Right atrium auricular region (tissue), 2 donors: ENCODE measurements at regions not wholly inside any gene's neighbourhood (a gene's known extent, or its start where the extent isn't known, plus 50 kb on each side); places are given as distances from the start of the nearest gene placed in this dataset.
A peak's percentile ranks its signal among the peaks of the same experiment; 100 is the strongest.

ENCODE experiments used
- DNase-seq: peaks from one replicate; pipeline ENCODE4 v3.0.0-alpha.2; 2019; ENCODE audit warnings: low spot score
- H3K27ac ChIP-seq, 2 donors: fragments of 200-600 bp; sonication (generic); 1 replicate in 1 of 2; 2 replicates in 1 of 2; pipeline ENCODE4 v1.5.1; 2016 to 2019
- H3K27me3 ChIP-seq, 2 donors: fragments of 200-600 bp; sonication (generic); one replicate each; pipeline versions ENCODE4 v1.5.1 to v1.6.0; 2017 to 2019
- H3K36me3 ChIP-seq: fragments of 200-600 bp; sonication (generic); one replicate; pipeline ENCODE4 v1.5.1; 2016
- H3K4me1 ChIP-seq, 2 donors: fragments of 200-600 bp; sonication (generic); one replicate each; pipeline versions ENCODE4 v1.5.1 to v1.6.0; 2017 to 2019
- H3K4me3 ChIP-seq, 2 donors: fragments of 200-600 bp; sonication (generic); 1 replicate in 1 of 2; 2 replicates in 1 of 2; pipeline ENCODE4 v1.5.1; 2017 to 2019; ENCODE audit warnings: mild to moderate bottlenecking in 1 of 2, moderate library complexity in 1 of 2
- H3K9me3 ChIP-seq, 2 donors: fragments of 200-600 bp; sonication (generic); one replicate each; pipeline ENCODE4 v1.5.1; 2019
- TF ChIP-seq, protein P1 (sequence below), 2 donors: fragments of 200-600 bp; sonication (generic); IDR thresholded peaks; one replicate each; pipeline ENCODE4 v1.5.1; 2019; ENCODE audit warnings: antibody characterized with exemption in 2 of 2

GRCh38 chr2:174022431-174022830 is 57.3 kb upstream of the SP3 start:
- H3K9me3 ChIP-seq = no peaks in the 10 kb centered on the region
- H3K27me3 ChIP-seq = no peaks in the 10 kb centered on the region
- TF ChIP-seq, protein P1, sequence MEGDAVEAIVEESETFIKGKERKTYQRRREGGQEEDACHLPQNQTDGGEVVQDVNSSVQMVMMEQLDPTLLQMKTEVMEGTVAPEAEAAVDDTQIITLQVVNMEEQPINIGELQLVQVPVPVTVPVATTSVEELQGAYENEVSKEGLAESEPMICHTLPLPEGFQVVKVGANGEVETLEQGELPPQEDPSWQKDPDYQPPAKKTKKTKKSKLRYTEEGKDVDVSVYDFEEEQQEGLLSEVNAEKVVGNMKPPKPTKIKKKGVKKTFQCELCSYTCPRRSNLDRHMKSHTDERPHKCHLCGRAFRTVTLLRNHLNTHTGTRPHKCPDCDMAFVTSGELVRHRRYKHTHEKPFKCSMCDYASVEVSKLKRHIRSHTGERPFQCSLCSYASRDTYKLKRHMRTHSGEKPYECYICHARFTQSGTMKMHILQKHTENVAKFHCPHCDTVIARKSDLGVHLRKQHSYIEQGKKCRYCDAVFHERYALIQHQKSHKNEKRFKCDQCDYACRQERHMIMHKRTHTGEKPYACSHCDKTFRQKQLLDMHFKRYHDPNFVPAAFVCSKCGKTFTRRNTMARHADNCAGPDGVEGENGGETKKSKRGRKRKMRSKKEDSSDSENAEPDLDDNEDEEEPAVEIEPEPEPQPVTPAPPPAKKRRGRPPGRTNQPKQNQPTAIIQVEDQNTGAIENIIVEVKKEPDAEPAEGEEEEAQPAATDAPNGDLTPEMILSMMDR (IDR thresholded peaks at IDR 0.05) = no peak
- no peaks in the 10 kb centered on the region for H3K36me3 ChIP-seq
- no peak for DNase-seq
- peak overlapping the region in 1 of 2 donors; percentile 94 for H3K27ac ChIP-seq
- H3K4me1 ChIP-seq = peaks cover 0 to 43% of the 10 kb centered on the region in 2 donors
- no peak overlapping the region for H3K4me3 ChIP-seq

GRCh38 chr2:174020926-174021662 is 55.9 kb upstream of the SP3 start:
- H3K4me1 ChIP-seq = peaks cover 0 to 35% of the 10 kb centered on the region in 2 donors
- H3K27ac ChIP-seq = no peak overlapping the region
- DNase-seq = no peak
- no peaks in the 10 kb centered on the region for H3K9me3 ChIP-seq
- TF ChIP-seq, protein P1 (IDR thresholded peaks at IDR 0.05) = no peak
- no peak overlapping the region for H3K4me3 ChIP-seq
- no peaks in the 10 kb centered on the region for H3K27me3 ChIP-seq
- no peaks in the 10 kb centered on the region for H3K36me3 ChIP-seq

DNA sequence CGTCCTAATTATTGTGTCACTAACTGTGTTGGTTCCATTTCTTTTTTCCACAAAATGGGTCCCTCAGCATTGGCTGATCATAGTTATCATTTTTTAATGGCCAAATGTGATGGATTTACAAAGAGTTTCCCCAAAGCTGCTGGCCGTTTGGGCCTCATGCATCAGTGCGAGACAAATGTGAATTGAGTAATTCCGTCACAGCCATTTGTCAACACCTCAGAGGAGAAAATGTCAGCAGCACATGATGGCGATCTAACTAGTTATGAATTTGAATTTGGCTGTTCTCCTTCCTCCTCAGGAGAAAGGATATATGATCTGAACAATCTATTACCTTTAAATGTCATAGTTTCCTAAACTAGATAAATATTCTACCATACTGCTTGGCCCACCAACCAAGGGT is 54.9 kb upstream of the SP3 start:
- DNase-seq = no peak
- H3K4me1 ChIP-seq = peaks cover 0 to 28% of the 10 kb centered on the region in 2 donors
- no peaks in the 10 kb centered on the region for H3K9me3 ChIP-seq
- H3K4me3 ChIP-seq = no peak overlapping the region
- H3K36me3 ChIP-seq = no peaks in the 10 kb centered on the region
- no peak overlapping the region for H3K27ac ChIP-seq
- H3K27me3 ChIP-seq = no peaks in the 10 kb centered on the region
- TF ChIP-seq, protein P1 (IDR thresholded peaks at IDR 0.05) = no peak

DNA sequence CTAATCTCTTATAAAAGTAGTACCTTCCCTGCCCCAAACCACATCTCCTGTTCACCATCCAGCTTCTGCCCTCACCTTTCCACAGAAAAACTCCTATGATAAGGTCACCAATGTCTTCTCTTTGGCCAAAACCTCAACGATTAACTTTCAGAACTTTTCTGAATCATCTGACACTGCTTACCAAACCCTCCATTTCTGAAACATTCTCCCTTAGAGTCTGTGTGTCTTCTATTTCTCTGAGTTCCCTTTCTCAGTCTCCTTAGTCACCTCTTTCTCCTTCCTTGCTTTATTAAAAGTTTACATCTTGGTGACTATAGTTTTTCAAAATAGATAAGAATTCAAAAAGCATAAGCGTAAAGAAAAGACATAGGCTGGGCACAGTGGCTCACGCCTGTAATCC is 51.3 kb upstream of the SP3 start:
- H3K36me3 ChIP-seq = no peaks in the 10 kb centered on the region
- no peaks in the 10 kb centered on the region for H3K27me3 ChIP-seq
- TF ChIP-seq, protein P1 (IDR thresholded peaks at IDR 0.05) = no peak
- no peak overlapping the region for H3K4me3 ChIP-seq
- DNase-seq = no peak
- H3K9me3 ChIP-seq = no peaks in the 10 kb centered on the region
- H3K4me1 ChIP-seq = peaks cover 0 to 36% of the 10 kb centered on the region in 2 donors
- H3K27ac ChIP-seq = no peak overlapping the region

DNA sequence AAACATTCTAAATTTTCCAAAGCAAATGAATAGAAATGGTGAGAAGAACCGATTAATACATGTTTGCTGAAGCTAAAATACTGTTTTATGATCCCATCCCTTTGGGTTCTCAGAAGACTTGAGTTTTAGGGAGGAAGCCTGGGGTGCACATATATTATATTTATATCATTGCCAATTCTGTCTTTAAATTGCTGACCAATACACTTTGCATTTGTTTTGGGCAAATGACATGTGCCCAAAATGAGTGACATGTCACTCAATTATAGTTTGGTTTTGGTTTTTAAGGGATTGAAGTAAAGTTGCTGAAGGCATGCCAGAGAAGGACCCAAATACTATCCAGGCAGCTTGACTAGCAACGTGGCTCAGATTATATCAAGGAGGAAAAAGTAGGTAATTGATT is 50.3 kb upstream of the SP3 start:
- DNase-seq = no peak
- TF ChIP-seq, protein P1 (IDR thresholded peaks at IDR 0.05) = no peak
- no peaks in the 10 kb centered on the region for H3K36me3 ChIP-seq
- H3K27me3 ChIP-seq = no peaks in the 10 kb centered on the region
- no peak overlapping the region for H3K27ac ChIP-seq
- H3K9me3 ChIP-seq = no peaks in the 10 kb centered on the region
- H3K4me3 ChIP-seq = no peak overlapping the region
- H3K4me1 ChIP-seq = peaks cover 0 to 46% of the 10 kb centered on the region in 2 donors
